ENCODE measurements at regions not wholly inside any gene's neighbourhood (a gene's known extent, or its start where the extent isn't known, plus 50 kb on each side); places are given as distances from the start of the nearest gene placed in this dataset.

DNA sequence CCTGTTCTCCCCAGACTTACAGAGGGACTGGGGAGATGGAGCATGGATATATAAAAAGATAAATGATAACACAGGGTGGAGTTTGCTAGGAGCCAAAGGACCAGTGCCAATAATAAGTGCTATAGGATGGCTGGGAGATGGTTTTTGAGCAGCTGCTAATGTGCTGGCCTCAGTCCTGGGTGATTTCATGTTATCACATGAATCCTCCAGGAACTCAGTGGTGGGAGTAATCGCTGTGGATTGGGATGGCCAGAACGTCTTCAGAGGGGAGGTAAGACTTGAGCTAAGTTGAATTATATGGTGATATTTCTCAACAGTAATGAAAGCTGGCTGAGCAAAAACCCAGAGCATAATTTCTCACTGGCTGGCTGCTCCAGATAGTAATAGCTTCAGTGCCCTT lies 441.4 kb downstream of the SLC4A3 start:
- no peak overlapping the region for H3K27ac ChIP-seq
- no peak for DNase-seq
- H3K9me3 ChIP-seq: no peaks in the 10 kb centered on the region
- H3K36me3 ChIP-seq: no peaks in the 10 kb centered on the region
- TF ChIP-seq, protein P1, sequence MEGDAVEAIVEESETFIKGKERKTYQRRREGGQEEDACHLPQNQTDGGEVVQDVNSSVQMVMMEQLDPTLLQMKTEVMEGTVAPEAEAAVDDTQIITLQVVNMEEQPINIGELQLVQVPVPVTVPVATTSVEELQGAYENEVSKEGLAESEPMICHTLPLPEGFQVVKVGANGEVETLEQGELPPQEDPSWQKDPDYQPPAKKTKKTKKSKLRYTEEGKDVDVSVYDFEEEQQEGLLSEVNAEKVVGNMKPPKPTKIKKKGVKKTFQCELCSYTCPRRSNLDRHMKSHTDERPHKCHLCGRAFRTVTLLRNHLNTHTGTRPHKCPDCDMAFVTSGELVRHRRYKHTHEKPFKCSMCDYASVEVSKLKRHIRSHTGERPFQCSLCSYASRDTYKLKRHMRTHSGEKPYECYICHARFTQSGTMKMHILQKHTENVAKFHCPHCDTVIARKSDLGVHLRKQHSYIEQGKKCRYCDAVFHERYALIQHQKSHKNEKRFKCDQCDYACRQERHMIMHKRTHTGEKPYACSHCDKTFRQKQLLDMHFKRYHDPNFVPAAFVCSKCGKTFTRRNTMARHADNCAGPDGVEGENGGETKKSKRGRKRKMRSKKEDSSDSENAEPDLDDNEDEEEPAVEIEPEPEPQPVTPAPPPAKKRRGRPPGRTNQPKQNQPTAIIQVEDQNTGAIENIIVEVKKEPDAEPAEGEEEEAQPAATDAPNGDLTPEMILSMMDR (IDR thresholded peaks at IDR 0.05): no peak
- TF ChIP-seq POLR2A (IDR thresholded peaks at IDR 0.05): no peak
- no peaks in the 10 kb centered on the region for H3K27me3 ChIP-seq
- intact Hi-C loops (cut with DNase I; ENCODE audit: low total_unique reads): no loop called here
- no peaks in the 10 kb centered on the region for H3K4me1 ChIP-seq
- H3K4me3 ChIP-seq: no peak overlapping the region

DNA sequence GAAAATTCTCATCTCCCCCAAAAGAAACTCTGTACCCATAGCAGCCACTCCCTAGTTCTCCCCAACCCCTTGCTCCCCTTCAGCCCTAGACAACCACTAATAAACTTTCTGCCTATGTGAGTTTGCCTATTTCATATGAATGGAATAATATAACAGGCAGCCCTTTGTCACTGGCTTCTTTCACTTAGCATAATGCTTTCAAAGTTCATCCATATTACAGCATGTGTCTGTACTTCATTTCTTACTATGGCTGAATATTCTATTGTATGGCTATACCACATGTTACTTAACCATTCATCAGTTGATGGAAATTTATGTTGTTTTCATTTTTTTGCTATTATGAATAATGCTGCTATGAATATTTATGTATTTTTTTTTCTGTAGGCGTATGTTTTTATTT lies 442.9 kb downstream of the SLC4A3 start:
- intact Hi-C loops (cut with DNase I; ENCODE audit: low total_unique reads): no loop called here

GRCh38 chr2:220071696-220072095 lies 444.3 kb downstream of the SLC4A3 start:
- Histone ChIP-seq H3K27me3 (no peaks in the 10 kb centered on the region), H3K27ac (no peak overlapping the region), H3K36me3 (no peaks in the 10 kb centered on the region), H3K9me3 (no peaks in the 10 kb centered on the region), H3K4me1 (no peaks in the 10 kb centered on the region), H3K4me3 (no peak overlapping the region)
- DNase-seq: no peak
- TF ChIP-seq, protein P1 (IDR thresholded peaks at IDR 0.05): no peak
- no peak for TF ChIP-seq POLR2A (IDR thresholded peaks at IDR 0.05)
- intact Hi-C loops (cut with DNase I; ENCODE audit: low total_unique reads): no loop called here

More for the DNA sequence above, 442.9 kb downstream of the SLC4A3 start:
- Histone ChIP-seq H3K27ac (no peak overlapping the region), H3K4me3 (no peak overlapping the region), H3K36me3 (no peaks in the 10 kb centered on the region), H3K9me3 (no peaks in the 10 kb centered on the region), H3K4me1 (no peaks in the 10 kb centered on the region), H3K27me3 (no peaks in the 10 kb centered on the region)
- DNase-seq: no peak
- no peak for TF ChIP-seq POLR2A (IDR thresholded peaks at IDR 0.05)
- TF ChIP-seq, protein P1 (IDR thresholded peaks at IDR 0.05): no peak

- no peaks in the 10 kb centered on the region for H3K4me1 ChIP-seq
Observed at GRCh38 chr2:220072669-220073220, 445.3 kb downstream of the SLC4A3 start.

DNA sequence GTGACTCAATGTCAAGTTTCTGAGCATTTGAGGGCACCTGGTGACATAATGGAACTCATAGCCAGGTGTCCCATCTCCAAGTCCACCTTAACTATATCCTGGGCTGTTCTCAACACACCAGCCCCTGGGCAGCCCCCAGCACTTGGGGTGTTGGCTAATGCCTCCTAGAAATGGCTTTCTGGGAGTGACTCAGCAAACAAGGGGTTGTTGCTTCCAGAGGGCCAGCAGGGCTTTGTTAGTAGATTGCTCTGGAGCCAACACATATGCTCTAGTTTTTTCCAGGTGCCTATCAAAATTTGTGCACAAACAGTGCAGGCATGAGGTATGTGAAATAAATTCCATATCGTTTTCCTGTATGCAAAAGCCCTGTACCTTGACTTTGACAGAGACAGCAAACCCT lies 448.4 kb downstream of the SLC4A3 start:
- H3K9me3 ChIP-seq: no peaks in the 10 kb centered on the region
- no peak overlapping the region for H3K4me3 ChIP-seq
- H3K27me3 ChIP-seq: no peaks in the 10 kb centered on the region
- TF ChIP-seq POLR2A (IDR thresholded peaks at IDR 0.05): no peak
- TF ChIP-seq, protein P1 (IDR thresholded peaks at IDR 0.05): no peak
- no peak for DNase-seq
- intact Hi-C loops (cut with DNase I; ENCODE audit: low total_unique reads): no loop called here
- no peaks in the 10 kb centered on the region for H3K36me3 ChIP-seq
- H3K4me1 ChIP-seq: no peaks in the 10 kb centered on the region
- H3K27ac ChIP-seq: no peak overlapping the region

More at GRCh38 chr2:220072669-220073220, 445.3 kb downstream of the SLC4A3 start:
- Histone ChIP-seq H3K9me3 (no peaks in the 10 kb centered on the region), H3K4me3 (no peak overlapping the region), H3K27me3 (no peaks in the 10 kb centered on the region), H3K36me3 (no peaks in the 10 kb centered on the region), H3K27ac (no peak overlapping the region)
- intact Hi-C loops (cut with DNase I; ENCODE audit: low total_unique reads): no loop called here
- no peak for DNase-seq
- TF ChIP-seq, protein P1 (IDR thresholded peaks at IDR 0.05): no peak
- TF ChIP-seq POLR2A (IDR thresholded peaks at IDR 0.05): no peak
